ENCODE measurements at regions not wholly inside any gene's neighbourhood (a gene's known extent, or its start where the extent isn't known, plus 50 kb on each side); places are given as distances from the start of the nearest gene placed in this dataset.

DNA sequence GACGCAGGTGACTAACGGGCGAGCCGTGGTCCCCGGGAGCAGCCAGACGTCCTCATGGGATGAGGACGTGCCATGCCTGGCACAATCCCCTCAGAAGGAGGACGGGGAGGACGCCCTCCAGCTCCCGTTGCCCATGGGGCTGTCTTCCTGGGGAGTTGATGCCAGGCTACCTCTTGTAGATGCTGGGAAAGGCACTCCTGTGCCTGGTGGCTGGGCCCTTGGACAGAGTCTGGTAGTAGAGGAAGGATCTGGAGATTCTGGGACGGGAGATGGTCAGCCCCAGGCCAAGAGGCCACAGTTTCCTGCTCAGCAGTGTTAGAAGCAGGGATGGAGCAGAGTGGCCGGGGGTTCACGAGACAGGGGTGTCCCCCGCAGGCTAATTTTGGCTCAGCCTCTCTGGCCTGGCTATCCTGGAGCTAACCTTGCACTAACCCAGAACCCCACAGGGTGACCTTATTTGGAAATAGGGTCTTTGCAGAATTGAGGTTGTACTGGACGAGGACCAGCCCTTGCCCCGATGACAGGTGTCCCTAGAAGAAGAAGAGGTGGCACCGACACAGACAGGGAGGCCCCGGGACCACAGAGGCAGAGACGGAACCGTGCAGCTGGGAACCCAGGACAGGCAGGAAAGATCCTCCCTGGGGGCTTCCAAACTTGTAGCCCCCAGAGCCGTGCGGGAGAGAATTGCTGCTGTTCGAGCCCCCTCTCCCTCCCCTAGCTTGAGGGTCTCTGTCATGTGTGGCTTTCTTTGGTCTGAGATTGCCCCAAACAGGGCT lies 50.1 kb upstream of the ADRA2C start:
- no peaks in the 10 kb centered on the region for H3K36me3 ChIP-seq
- WGBS, 2 donors = 72 to 77% methylated on average over 23 of the region's 23 CpGs
- no peak overlapping the region for H3K4me3 ChIP-seq
- peaks cover 0 to 22% (median 6%) of the 10 kb centered on the region in 3 donors for H3K27me3 ChIP-seq
- no peaks in the 10 kb centered on the region for H3K4me1 ChIP-seq
- no peak for DNase-seq
- TF ChIP-seq, protein P1, sequence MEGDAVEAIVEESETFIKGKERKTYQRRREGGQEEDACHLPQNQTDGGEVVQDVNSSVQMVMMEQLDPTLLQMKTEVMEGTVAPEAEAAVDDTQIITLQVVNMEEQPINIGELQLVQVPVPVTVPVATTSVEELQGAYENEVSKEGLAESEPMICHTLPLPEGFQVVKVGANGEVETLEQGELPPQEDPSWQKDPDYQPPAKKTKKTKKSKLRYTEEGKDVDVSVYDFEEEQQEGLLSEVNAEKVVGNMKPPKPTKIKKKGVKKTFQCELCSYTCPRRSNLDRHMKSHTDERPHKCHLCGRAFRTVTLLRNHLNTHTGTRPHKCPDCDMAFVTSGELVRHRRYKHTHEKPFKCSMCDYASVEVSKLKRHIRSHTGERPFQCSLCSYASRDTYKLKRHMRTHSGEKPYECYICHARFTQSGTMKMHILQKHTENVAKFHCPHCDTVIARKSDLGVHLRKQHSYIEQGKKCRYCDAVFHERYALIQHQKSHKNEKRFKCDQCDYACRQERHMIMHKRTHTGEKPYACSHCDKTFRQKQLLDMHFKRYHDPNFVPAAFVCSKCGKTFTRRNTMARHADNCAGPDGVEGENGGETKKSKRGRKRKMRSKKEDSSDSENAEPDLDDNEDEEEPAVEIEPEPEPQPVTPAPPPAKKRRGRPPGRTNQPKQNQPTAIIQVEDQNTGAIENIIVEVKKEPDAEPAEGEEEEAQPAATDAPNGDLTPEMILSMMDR (IDR thresholded peaks at IDR 0.05) = no peak
- TF ChIP-seq EP300 (IDR thresholded peaks at IDR 0.05) = no peak
- TF ChIP-seq POLR2A (IDR thresholded peaks at IDR 0.05) = no peak
- TF ChIP-seq POLR2AphosphoS5 (IDR thresholded peaks at IDR 0.05) = no peak
- peaks cover 0 to 8% (median 0%) of the 10 kb centered on the region in 4 donors for H3K9me3 ChIP-seq
- intact Hi-C loops (cut with DNase I) = no loop called here
- no peak overlapping the region for H3K27ac ChIP-seq

DNA sequence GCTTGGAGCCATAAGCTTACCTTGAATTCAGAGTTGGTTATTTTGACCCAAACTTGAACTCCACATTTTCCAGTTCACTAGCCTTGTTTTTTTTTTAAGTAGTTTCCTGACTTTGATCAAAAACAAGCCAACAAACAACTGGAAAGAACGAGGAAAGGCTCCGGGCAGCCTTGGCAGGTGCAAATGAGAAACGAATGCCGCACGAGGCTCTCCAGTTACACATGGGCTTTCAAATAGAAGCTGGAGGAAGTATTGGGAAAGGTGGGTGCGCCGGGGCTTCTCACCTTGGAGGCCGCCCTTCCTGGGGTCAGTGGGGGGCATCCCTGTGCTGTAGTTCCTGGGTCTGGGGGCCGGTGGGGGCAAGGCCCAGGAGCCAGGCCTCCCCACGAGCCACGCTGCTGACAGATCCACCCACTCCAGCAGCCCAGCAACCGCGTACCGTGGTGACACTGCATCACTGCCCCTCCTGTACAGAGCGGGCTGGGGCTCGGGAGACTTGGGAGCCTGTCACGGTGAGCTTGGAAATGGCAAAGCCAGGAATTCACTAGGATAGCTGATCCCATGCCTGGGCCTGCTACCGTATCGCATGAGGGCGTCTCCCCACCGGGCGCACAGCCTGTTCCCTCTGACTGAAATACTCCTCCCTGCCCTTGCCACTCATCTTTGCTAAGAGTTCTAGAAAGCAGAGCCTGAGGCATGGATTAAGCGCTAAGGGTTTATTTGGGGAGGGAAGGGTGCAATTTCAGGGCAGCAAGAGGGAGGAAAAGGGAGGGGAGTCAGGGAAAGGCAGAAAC lies 50.9 kb upstream of the ADRA2C start:
- intact Hi-C loops (cut with DNase I) = no loop called here
- H3K36me3 ChIP-seq = no peaks in the 10 kb centered on the region
- no peaks in the 10 kb centered on the region for H3K4me1 ChIP-seq
- no peak overlapping the region for H3K4me3 ChIP-seq
- no peak overlapping the region for H3K27ac ChIP-seq
- peaks cover 0 to 8% (median 0%) of the 10 kb centered on the region in 4 donors for H3K9me3 ChIP-seq
- TF ChIP-seq EP300 (IDR thresholded peaks at IDR 0.05) = no peak
- TF ChIP-seq POLR2AphosphoS5 (IDR thresholded peaks at IDR 0.05) = no peak
- TF ChIP-seq, protein P1 (IDR thresholded peaks at IDR 0.05) = no peak
- no peak for TF ChIP-seq POLR2A (IDR thresholded peaks at IDR 0.05)
- WGBS, 2 donors = 64 to 65% methylated on average over 23 of the region's 23 CpGs
- H3K27me3 ChIP-seq = peaks cover 0 to 19% (median 4%) of the 10 kb centered on the region in 3 donors
- no peak for DNase-seq

DNA sequence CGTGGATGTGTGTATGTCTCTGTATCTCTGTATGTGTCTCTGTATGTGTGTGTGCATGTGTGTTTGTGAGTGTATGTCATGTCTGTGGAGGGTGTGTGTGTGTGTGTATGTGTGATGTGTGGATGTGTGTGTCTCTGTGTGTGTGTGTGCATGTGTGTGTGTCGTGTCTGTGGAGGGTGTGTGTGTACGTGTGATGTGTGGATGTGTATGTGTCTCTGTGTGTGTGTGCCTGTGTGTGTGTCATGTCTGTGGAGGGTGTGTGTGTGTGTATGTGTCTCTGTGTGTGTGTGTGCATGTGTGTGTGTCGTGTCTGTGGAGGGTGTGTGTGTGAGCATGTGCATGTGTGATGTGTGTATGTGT lies 51.6 kb upstream of the ADRA2C start:
- intact Hi-C loops (cut with DNase I) = no loop called here
- peaks cover 0 to 19% (median 4%) of the 10 kb centered on the region in 3 donors for H3K27me3 ChIP-seq
- WGBS, 2 donors = 75 to 88% methylated on average over 4 of the region's 4 CpGs

DNA sequence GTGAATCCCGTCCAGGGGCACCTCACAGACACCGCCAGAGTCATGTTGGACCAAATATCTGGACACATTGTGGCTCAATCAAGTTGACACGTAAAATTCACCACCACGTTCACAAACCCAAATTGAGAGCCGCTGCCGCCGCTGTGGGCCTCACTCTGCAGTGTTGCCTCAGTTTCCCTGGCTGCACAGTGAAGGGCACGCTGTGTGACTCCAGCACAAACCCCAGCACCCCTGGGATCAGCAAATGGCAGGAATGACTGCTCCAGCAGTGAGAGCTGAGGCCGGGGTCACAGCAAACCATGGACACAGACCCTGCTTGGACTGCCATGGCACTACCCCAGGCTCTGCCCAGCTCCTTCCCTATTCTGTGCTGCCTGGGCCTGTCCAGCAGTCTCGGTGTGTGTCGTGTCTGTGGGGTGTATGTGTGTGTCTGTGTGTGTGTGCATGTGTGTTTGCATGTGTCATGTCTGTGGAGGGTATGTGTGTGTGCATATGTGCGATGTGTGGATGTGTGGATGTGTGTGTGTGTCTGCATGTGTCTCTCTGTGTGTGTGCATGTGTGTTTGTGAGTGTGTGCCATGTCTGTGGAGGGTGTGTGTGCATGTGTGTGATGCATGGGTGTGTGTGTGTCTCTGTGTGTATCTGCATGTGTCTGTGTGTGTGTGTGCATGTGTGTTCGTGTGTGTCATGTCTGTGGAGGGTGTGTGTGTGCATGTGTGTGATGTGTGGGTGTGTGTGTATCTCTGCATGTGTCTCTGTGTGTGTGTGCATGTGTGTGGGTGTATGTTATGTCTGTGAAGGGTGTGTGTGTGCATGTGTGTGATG lies 52.2 kb upstream of the ADRA2C start:
- TF ChIP-seq POLR2A (IDR thresholded peaks at IDR 0.05) = no peak
- no peak for TF ChIP-seq EP300 (IDR thresholded peaks at IDR 0.05)
- no peak for TF ChIP-seq POLR2AphosphoS5 (IDR thresholded peaks at IDR 0.05)
- TF ChIP-seq, protein P1 (IDR thresholded peaks at IDR 0.05) = no peak
- Histone ChIP-seq H3K4me3 (no peak overlapping the region), H3K4me1 (no peaks in the 10 kb centered on the region), H3K9me3 (peaks cover 0 to 8% (median 0%) of the 10 kb centered on the region in 4 donors), H3K27ac (no peak overlapping the region), H3K36me3 (no peaks in the 10 kb centered on the region), H3K27me3 (peaks cover 0 to 19% (median 4%) of the 10 kb centered on the region in 3 donors)
- no peak for DNase-seq
- intact Hi-C loops (cut with DNase I) = no loop called here
- WGBS, 2 donors = 86 to 91% methylated on average over 13 of the region's 13 CpGs

More for the DNA sequence above, 51.6 kb upstream of the ADRA2C start:
- H3K4me3 ChIP-seq = no peak overlapping the region
- H3K36me3 ChIP-seq = no peaks in the 10 kb centered on the region
- no peak overlapping the region for H3K27ac ChIP-seq
- TF ChIP-seq POLR2A (IDR thresholded peaks at IDR 0.05) = no peak
- TF ChIP-seq, protein P1 (IDR thresholded peaks at IDR 0.05) = no peak
- H3K4me1 ChIP-seq = no peaks in the 10 kb centered on the region
- no peak for DNase-seq
- peaks cover 0 to 8% (median 0%) of the 10 kb centered on the region in 4 donors for H3K9me3 ChIP-seq

All from sigmoid colon (tissue), 6 donors.